Heart right ventricle (tissue), 16 donors: ENCODE measurements at regions not wholly inside any gene's neighbourhood (a gene's known extent, or its start where the extent isn't known, plus 50 kb on each side); places are given as distances from the start of the nearest gene placed in this dataset.

Source experiments
- ATAC-seq, 8 donors: fragments of 200-7000 bp; cut with Tn5 transposase; one replicate each; pipeline ENCODE4 v1.9.1; 2020; ENCODE audit warnings: mild to moderate bottlenecking in 8 of 8, moderate library complexity in 8 of 8, moderate number of reproducible peaks in 1 of 8
- DNase-seq, 2 donors: peaks; one replicate each; pipeline ENCODE4 v3.0.0-alpha.2; 2020
- H3K27ac ChIP-seq, 10 donors: fragments of 200-600 bp; sonication (generic) in 2 of 10; one replicate each; pipeline versions ENCODE4 v1.5.0 to v1.8.0; 2020 to 2022; ENCODE audit warnings: mild to moderate bottlenecking in 3 of 10
- H3K27me3 ChIP-seq, 7 donors: fragments of 200-600 bp; one replicate each; pipeline ENCODE4 v1.8.0; 2021 to 2022; ENCODE audit warnings: mild to moderate bottlenecking in 2 of 7
- H3K36me3 ChIP-seq, 9 donors: fragments of 200-600 bp; sonication (generic) in 1 of 9; one replicate each; pipeline versions ENCODE4 v1.5.0 to v1.8.0; 2020 to 2022; ENCODE audit warnings: mild to moderate bottlenecking in 2 of 9
- H3K4me1 ChIP-seq, 9 donors: fragments of 200-600 bp; sonication (generic) in 1 of 9; one replicate each; pipeline versions ENCODE4 v1.5.0 to v1.8.0; 2020 to 2022; ENCODE audit warnings: mild to moderate bottlenecking in 4 of 9
- H3K4me3 ChIP-seq, 10 donors: fragments of 200-600 bp; sonication (generic) in 2 of 10; one replicate each; pipeline versions ENCODE4 v1.5.0 to v1.8.0; 2020 to 2022; ENCODE audit warnings: mild to moderate bottlenecking in 7 of 10, moderate library complexity in 2 of 10
- H3K9me3 ChIP-seq, 11 donors: fragments of 200-600 bp in 10 of 11; sonication (generic) in 2 of 11; one replicate each; pipeline versions ENCODE4 v1.5.0 to v1.8.0; 2013 to 2022; ENCODE audit warnings: mild to moderate bottlenecking in 2 of 11, control low read depth in 1 of 11, moderate library complexity in 1 of 11
- WGBS, 2 donors: extraction: QIAGEN DNeasy Blood & Tissue Kit; methylation state at CpG; one replicate each; pipeline ENCODE4 v1.1.7; 2013; ENCODE audit warnings: inconsistent platforms in 1 of 2; 5-methylcytosine and 5-hydroxymethylcytosine counted together
- intact Hi-C, 10 donors: fragments of 100-400 bp; cut with DNase I; formaldehyde crosslinking; loops; one replicate each; pipeline versions ENCODE4 v1.11.1 to v1.14.2; 2022
- TF ChIP-seq, protein P1 (sequence below), 9 donors: fragments of 200-600 bp; sonication (generic) in 2 of 9; IDR thresholded peaks; one replicate each; pipeline versions ENCODE4 v1.5.0 to v1.8.0; 2021 to 2022; ENCODE audit warnings: antibody characterized with exemption in 9 of 9, mild to moderate bottlenecking in 5 of 9, moderate library complexity in 1 of 9
- donor health status: Arrhythmogenic right ventricular cardiomyopathy.
- donor health status: ischemic (EF 13 %, LVEDD 7.1; RV severe dilation, severe dysfunction).
- donor health status: healthy with polysubstance abuse.
- donor health status: DM: no; HTN: yes; CAD: no.
- donor health status: DM: no; HTN: no; CAD: no.
- donor health status: ischemic (EF 25% LVEDD 6.9; RV normal size, moderate dysfunction).
- donor health status: ischemic (EF 25% LVEDD 5.7; RV mildly dilated, moderate dysfunction).
- donor health status: healthy.
- donor health status: DM: yes; HTN: yes; CAD: no.
- donor health status: Ischemic cardiomyopathy.
- donor health status: ischemic (EF 35%, LVEDD 5.7; RV mildly dilated, moderate dysfunction).
- donor health status: nonischemic (EF 11% LVEDD 7.7; RV severe dilation, severe dysfunction).
- donor health status: DM: yes; HTN: yes; CAD: no.
- donor health status: PGD.
- donor health status: ischemic (EF 29% LVEDD 5.4; RV normal size, mild dysfunction).
- donor health status: nonischemic (EF 23%, LVEDD 6.1; RV moderate dilation, normal function).

DNA sequence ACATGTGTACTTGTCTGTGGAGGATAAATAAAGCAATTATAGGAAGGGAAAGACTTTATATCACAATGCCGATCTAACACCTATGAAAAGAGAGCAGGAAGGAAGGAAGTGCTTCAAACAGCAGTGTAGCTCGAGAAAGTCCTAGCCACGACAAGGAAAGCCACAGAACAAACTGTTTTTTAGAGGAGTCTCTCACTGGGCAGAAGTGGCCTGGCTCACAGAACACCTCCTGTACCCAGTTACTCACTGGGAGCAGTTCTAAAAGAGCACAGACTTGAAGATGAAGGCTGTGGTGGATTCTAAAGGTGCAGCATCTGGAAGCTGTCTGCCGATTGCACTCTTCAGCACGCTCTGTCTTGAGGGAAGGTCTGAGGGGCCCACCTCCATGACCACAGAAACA lies 248.8 kb upstream of the ATP11B start:
- no peak overlapping the region for H3K27ac ChIP-seq

DNA sequence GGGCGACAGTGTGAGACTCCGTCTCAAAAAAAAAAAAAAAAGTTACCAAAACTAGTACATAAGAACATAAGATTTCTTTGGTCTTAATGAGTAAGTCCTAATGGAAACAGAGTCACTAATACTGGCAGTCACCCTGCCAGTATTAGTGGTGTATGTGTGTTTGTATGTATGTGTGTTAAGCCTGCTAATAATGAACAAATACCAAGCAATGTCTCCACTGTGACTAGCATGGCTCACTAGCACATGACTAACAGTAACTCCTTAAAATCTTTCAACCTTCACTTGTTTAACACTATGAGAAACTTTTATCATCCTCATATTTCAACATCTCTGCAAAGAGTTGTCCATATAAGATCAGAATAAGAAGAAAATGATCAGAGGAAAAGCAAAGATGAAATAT lies 231.0 kb upstream of the ATP11B start:
- intact Hi-C loops: no loop called here
- TF ChIP-seq, protein P1, sequence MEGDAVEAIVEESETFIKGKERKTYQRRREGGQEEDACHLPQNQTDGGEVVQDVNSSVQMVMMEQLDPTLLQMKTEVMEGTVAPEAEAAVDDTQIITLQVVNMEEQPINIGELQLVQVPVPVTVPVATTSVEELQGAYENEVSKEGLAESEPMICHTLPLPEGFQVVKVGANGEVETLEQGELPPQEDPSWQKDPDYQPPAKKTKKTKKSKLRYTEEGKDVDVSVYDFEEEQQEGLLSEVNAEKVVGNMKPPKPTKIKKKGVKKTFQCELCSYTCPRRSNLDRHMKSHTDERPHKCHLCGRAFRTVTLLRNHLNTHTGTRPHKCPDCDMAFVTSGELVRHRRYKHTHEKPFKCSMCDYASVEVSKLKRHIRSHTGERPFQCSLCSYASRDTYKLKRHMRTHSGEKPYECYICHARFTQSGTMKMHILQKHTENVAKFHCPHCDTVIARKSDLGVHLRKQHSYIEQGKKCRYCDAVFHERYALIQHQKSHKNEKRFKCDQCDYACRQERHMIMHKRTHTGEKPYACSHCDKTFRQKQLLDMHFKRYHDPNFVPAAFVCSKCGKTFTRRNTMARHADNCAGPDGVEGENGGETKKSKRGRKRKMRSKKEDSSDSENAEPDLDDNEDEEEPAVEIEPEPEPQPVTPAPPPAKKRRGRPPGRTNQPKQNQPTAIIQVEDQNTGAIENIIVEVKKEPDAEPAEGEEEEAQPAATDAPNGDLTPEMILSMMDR (IDR thresholded peaks at IDR 0.05): no peak
- no peak for DNase-seq
- Histone ChIP-seq H3K4me1 (no peaks in the 10 kb centered on the region), H3K9me3 (peaks cover 0 to 27% (median 8%) of the 10 kb centered on the region in 11 donors), H3K27ac (no peak overlapping the region), H3K4me3 (no peak overlapping the region), H3K27me3 (peaks cover 0 to 9% (median 0%) of the 10 kb centered on the region in 7 donors), H3K36me3 (no peaks in the 10 kb centered on the region)
- WGBS, 2 donors: 68 to 74% methylated on average over 2 of the region's 2 CpGs
- no peak for ATAC-seq

More for the DNA sequence above, 248.8 kb upstream of the ATP11B start:
- Histone ChIP-seq H3K4me3 (no peak overlapping the region), H3K27me3 (no peaks in the 10 kb centered on the region), H3K9me3 (no peaks in the 10 kb centered on the region), H3K4me1 (no peaks in the 10 kb centered on the region), H3K36me3 (no peaks in the 10 kb centered on the region)
- DNase-seq: no peak
- no peak for ATAC-seq
- 67 to 72% methylated on average over 5 of the region's 5 CpGs for WGBS, 2 donors
- intact Hi-C loops: no loop called here
- TF ChIP-seq, protein P1 (IDR thresholded peaks at IDR 0.05): no peak

DNA sequence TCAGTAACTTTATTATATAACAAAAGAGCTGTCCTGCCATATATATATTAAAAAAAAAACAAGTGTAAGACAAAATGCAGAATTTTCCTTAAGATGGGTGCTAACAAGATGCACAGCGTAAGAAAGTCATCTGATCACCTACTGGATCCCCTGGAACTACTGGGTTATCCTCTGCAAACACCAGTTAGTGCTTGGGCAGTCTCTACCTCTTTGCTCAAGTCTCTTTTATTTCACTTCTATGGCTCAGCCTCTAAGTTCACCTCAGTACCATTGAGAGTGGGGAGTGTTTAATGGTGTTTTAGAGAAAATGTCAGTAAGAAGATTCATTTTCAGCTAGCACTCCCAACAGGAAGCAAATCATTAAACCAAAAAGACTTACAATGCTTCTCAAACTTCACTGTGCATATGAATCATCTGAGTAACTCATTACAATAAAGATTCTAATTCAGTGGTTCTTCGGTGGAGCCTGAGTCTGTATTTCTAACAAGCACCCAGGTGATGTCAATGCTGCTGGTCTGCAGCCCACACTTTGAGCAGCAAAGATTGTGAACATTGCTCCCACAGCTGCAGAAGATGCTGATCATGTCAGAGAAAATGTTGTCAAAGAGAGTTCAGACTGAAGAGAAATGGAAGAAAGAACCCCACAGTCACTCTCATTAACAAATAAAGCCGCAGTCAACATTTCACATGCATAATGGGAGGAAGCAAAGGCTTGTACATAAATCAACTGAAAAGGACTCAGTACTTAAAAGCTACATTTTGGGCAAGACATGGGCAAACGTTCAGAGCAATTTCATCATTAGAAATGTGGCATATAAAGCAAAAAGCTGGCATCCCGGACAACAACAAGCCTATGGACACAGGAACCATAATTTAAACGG lies 227.1 kb upstream of the ATP11B start:
- 67 to 71% methylated on average over 6 of the region's 6 CpGs for WGBS, 2 donors
- TF ChIP-seq, protein P1 (IDR thresholded peaks at IDR 0.05): no peak
- intact Hi-C loops: no loop called here
- no peak overlapping the region for H3K27ac ChIP-seq
- H3K9me3 ChIP-seq: no peaks in the 10 kb centered on the region
- H3K4me3 ChIP-seq: no peak overlapping the region
- no peaks in the 10 kb centered on the region for H3K4me1 ChIP-seq
- DNase-seq (no peak), ATAC-seq (no peak)
- peaks cover 0 to 9% (median 0%) of the 10 kb centered on the region in 7 donors for H3K27me3 ChIP-seq
- H3K36me3 ChIP-seq: no peaks in the 10 kb centered on the region

DNA sequence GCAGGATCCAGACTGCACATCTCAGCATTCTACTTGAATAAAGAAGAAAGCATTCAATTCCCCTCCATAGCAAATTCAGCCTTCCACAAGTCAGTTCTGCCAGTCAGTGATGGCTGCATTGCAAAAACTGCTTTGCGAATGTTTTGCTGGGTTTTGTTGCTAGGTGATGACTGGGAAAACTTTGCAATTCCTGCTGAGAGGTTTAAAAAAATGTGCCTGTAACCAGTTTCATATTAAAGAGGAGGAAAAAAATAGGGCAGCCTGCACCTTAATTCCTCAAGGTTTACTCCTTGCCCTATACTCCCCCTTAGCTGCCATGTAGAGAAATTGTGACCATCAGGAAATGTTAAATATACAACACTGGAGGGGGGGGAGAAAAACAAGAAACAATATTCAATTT lies 225.6 kb upstream of the ATP11B start:
- Histone ChIP-seq H3K36me3 (no peaks in the 10 kb centered on the region), H3K4me3 (no peak overlapping the region), H3K27ac (no peak overlapping the region), H3K9me3 (no peaks in the 10 kb centered on the region), H3K27me3 (peaks cover 0 to 9% (median 0%) of the 10 kb centered on the region in 7 donors), H3K4me1 (no peaks in the 10 kb centered on the region)
- DNase-seq (no peak), ATAC-seq (no peak)
- intact Hi-C loops: no loop called here
- 64 to 67% methylated on average over 1 of the region's 1 CpG for WGBS, 2 donors
- TF ChIP-seq, protein P1 (IDR thresholded peaks at IDR 0.05): no peak
